HG02840 (cell line): ENCODE measurements at regions not wholly inside any gene's neighbourhood (a gene's known extent, or its start where the extent isn't known, plus 50 kb on each side); places are given as distances from the start of the nearest gene placed in this dataset.
"Not testable (repeated sequence)": the region's sequence is repeated elsewhere in the genome, so short reads cannot be mapped to it uniquely, and the experiment has no call there.

ENCODE experiments used
- ATAC-seq: cut with Tn5 transposase; IDR thresholded peaks from one replicate; pipeline ENCODE4 v1.9.1; 2021; ENCODE audit warnings: mild to moderate bottlenecking, moderate library complexity, moderate number of reproducible peaks; ENCODE audit not compliant: unreplicated experiment, low FRiP score

DNA sequence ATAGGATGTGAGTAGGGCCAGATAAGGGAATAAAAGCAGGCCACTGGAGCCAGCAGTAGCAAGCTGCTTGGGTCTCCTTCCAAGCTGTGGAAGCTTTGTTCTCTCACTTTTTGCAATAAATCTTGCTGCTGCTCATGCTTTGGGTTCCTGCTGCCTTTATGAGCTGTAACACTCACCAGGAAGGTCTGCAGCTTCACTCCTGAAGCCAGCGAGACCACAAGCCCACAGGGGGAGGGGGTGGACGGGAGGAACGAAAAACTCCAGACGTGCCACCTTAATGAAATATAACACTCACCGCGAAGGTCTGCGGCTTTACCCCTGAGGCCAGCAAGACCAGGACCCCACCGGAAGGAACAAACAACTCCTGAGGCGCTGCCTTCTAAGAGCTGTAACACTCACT is 1324.4 kb upstream of the EYS start:
- no peak for ATAC-seq

DNA sequence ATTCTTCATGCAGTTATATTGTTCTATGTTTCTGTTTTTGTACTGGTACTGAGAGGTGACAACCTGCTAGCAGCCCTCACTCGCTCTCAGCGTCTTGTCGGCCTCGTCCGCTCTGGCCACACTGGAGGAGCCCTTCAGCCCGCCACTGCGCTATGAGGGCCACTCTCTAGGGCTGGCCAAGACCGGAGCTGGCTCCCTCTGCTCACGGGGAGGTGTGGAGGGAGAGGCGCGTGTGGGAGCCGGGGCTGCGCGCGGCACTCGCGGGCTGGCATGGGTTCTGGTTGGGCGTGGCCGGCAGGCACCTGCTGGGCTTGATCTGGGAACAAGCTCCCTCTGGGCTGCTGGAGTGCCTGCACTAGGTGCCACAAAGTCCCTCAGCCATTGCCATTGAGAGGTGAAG is 1323.8 kb upstream of the EYS start:
- ATAC-seq: no peak

DNA sequence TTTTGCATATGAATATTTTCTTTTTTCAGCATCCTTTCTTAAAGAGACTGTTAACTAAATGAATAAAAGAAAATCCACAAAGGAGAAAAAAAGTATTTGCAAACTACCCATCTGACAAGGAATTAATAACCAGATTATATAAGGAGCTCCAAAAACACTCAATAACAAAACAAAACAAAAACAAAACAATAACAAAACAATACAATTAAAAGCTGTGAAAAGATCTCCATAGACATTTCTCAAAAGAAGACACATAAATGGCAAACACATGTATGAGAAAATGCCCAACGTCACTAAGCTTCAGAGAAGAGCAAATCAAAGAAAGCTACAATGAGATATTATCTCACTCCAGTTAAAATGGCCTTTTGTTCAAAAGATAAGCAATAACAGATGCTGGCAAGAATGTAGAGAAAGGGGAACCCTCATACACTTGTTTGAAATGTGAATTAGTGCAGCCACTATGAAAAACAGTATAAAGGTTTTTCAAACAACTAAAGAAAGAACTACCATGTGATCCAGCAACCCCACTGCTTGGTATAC is 1310.0 kb upstream of the EYS start:
- no peak for ATAC-seq

DNA sequence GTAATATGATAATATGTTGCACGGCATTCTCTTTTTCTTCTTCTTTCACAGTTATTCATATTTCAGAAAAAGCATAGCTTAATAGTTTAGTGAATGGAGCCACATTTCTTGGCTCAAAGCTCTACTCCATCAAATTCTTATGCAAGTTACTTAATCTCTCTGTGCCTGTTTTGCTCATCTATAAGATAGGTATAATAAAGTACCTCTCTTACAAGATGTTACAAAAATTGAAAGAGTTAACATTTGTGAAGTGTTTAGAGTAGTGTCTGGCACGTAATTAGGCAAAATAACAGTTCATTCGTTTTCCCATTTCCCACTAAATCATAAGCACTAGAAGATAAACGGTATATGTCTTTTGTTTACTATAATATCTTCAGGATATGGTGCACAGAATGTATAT is 1304.4 kb upstream of the EYS start:
- no peak for ATAC-seq

DNA sequence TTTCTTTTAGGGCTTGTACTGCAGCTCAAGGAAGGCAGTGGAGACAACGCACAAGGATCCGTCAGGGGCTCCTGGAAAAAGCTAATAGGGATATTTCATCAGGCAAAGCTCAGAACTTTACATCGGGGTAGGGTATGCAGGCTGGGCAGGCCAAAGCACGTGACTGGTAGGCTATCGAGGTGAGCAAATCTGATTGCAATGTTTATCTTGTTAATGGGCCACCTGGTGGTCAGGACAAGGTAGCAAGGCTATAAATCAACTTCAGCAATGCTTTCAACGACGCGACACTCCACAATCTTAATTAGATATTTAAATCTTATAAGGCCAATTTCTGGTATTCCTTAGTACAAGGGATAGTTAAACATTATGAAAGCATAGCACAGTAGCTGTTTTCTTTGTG is 1302.8 kb upstream of the EYS start:
- ATAC-seq: no peak

DNA sequence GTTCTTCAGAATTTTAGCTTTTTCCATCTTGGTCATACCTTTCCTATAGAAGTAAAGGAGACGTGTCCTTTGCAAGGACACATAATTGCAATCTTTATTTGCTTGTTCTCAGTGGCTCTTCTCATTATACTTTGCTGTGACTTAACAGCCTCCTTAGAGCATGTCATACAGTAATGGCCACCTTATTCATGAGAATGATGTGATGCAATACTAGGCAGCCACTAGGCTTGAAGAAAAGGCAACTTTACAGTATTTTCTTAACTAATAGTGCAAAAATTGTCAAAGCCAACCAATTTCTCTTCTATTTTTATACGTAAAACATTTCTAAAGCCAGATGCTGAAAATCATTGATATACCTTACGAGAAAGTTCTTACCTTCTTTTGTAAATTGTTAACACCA is 1296.8 kb upstream of the EYS start:
- no peak for ATAC-seq

DNA sequence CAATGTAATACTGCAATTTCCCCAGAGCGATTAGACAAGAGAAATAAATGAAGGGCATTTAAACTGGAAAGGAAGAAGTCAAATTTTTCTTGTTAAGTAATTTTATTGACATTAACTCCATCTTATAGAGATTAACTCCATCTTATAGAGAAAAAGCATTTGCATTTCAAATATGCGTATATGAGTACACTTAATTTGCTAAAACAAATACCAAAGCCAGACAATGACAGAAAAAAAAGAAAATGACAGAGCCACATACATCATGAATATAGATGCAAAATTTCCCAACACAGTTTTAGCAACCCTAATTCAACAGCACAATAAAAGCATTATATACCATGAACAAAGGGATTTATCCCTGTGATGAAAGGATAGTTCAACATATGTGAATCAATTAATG is 1293.1 kb upstream of the EYS start:
- no peak for ATAC-seq

DNA sequence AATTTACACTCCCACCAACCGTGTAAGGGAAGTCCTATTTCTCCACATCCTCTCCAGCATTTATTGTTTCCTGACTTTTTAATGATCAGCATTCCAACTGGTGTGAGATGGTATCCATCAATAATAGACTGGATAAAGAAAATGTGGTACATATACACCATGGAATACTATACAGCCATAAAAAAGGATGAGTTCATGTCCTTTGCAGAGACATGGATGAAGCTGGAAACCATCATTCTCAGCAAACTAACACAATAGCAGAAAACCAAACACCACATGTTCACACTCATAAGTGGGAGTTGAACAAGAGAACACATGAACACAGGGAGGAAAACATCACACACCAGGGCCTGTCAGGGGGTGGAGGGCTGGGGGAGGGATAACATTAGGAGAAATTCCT is 1290.6 kb upstream of the EYS start:
- not testable (repeated sequence) for ATAC-seq

DNA sequence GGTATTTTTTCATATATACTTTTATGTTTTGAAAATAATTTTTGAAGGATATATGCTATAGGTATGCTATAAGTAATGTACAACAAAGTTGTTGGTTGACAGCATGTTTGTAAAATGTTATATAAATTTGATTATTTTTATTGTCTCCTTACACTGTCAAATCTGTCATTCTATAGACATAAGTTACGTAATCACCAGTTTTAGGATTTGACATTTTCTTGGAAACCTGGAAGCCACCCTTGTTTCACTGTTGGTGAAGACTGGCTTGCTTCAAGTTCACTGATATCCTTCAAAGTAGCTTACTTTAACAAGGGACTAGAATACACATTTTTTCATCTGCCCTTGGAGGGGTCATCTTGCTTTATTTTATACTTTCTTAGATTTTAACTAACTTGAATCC is 1288.6 kb upstream of the EYS start:
- no peak for ATAC-seq

DNA sequence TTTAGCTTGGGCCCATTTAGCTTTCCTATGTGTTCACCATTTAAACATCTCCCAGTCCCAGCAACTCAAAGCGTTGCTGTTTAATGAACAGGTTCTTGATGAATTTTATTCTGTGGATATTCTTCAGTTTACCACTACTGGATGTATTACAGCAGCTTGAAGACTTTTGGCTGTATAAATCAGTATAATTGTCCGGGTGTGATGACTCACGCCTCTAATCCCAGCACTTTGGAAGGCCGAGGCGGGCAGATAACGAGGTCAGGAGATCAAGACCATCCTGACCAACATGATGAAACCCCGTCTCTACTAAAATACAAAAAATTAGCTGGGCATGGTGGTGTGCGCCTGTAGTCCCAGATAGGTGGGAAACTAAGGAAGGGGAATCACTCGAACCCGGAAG is 1286.7 kb upstream of the EYS start:
- not testable (repeated sequence) for ATAC-seq

DNA sequence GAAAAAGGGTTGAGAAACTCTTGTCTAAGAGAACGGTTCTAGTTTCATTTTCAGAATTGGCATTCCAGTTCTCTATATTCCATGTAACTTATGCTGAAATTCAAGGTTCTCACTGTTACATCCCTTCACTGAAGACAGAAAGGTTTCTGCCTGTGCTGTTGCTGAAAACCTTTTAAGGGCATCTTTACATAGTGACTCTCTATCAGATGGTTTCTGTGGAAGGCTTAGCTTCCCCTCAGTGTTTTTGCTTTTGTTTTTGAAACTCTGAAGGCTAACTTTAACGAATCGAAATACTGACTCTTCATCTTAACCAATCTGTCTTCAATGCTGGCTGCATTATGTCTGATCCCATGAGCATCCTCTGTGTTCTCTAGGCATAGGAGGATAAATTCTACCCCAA is 1286.2 kb upstream of the EYS start:
- no peak for ATAC-seq

DNA sequence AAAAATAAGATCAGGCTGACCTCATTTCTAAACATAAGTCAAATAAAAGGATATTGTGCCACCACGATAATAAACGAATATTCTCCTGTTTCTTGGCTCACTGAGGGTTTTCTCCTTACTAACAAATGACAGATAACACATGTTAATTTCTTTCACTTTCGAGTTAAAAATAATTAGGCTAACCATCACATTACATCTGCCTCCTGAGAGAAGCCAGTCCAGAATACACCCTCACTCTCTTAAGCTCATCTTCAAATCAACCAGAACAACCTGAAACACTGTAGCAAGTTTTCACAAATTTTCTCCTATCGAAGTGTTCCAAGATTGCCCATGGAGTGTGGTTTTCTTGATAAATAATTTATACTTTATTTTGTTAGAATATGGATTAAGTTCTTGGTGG is 1285.6 kb upstream of the EYS start:
- no peak for ATAC-seq

DNA sequence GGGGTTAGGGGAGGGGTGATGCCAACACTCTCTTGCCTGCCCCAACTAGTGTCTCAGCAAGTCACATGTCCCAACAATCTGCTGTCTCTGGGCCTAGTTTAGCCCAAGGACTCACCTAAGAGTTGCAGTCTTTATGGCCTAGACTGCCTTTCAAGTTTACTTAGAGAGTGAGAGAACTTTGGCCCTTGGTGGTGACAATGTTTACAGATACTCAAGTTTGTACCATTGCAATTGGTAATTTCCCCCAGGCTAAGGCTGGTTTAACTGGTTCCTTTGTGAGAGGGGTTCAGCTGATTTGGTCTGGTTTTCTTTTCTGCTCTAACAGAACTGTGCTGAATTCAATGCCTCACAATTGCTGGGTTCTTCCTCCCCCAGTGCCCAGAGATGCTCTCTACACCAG is 1279.9 kb upstream of the EYS start:
- ATAC-seq: no peak

DNA sequence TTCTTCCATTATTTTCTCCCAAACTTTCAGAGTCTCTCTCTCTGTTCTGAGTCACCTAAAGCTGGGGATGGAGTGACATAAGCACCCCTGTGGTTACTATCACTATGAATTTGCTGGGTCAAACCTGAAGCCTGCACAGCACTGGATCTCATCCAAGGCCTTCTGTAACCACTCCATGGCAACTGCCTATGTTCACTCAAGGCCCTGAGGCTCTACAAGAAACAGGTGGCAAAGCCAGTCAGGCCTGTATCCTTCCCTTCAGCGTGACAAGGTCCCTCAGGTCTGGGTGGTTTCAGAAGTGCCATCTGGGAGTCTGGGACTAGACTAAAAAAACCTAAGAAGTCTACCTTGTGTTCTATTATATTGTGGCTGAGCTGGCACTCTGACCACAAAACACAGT is 1278.8 kb upstream of the EYS start:
- no peak for ATAC-seq

DNA sequence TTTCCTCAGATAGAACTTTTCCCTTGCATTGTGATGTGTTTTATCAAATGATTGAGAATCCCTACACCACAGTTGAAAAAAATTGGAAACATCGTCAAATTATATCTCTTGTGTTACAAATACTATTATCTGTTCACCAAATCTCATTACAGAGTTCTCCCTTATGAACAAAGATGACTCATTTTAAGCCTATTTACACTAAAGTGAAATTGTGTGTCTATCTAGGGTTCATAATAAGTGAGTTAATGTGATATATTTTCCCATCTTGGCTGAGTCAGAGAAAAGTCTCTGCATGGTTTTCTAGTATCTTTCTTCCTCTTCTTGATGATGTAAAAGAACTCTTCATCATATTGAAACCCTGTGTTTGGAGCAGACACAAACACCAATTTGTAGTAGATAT is 1263.3 kb upstream of the EYS start:
- ATAC-seq: no peak

DNA sequence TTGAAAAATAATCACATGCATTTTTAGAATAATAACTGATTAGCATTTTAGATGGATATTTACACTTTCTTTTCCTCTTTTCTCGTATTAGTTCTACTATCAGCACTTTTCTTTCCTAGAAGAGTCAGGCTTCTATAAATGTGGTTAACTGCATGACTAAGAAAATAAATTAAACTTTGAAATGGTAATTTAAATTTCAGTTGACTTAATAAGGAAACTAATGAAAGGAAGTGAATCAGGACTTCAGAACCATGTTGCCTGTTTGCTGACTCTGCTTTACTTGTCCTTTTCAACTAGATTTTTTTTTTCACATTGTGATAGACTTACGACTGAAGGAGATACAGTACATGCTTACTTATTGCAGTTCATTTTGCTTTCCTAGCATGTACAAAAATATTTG is 1258.2 kb upstream of the EYS start:
- ATAC-seq: no peak

DNA sequence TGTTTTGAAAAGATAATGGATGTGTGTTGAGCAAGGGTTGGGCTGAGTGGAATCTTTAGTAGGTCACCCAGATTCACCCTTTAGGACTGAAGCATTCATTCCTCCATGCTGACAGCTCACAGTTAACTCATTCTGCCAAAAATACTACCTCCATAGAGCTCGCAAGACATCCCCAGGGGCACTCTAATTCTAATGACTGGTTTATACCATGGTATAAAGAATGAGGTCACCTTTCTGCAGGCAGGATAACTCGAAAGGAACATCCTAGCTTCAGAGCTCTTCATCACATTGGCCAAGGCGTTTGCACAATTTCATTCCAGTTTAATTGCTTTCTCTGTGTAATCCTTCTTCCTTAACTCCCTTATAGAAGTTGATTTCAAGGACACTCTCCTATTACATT is 1257.2 kb upstream of the EYS start:
- ATAC-seq: no peak

DNA sequence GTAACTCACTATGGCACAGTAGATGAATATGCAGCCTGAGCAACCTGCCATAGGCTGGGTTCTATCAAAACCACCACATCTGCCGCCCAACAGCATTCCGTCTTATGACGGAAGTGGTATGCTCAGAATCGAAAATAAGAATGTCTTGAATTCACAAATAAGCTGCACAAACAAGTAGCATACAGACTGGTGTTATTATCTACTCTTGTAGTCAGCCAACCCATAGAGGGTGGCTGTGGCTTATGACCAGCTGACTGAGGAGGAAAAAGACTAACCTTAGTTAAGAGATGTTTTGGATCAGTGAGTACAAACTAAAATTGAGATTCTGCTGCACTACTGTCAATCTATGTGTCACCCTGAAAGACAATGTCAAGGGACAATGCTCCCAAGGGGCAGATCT is 1255.1 kb upstream of the EYS start:
- ATAC-seq: no peak

DNA sequence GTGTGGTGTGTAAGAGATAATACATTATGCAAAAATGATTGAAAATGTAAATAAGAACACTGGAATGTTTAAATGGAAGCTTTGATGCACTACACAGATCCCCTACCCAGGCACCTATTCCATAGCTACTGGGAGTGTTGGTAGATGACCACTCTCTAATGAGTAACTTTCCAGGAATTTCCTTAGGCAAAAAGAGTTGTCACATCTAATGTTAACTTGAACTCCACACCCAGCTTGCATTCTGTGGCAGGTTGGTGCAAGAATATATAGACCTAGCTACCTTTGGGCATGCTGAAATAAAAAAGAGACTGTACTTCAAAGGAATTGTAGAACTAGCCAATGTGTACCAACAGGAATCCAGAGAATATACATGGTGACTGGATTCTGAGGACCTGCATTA is 1254.2 kb upstream of the EYS start:
- ATAC-seq: no peak

DNA sequence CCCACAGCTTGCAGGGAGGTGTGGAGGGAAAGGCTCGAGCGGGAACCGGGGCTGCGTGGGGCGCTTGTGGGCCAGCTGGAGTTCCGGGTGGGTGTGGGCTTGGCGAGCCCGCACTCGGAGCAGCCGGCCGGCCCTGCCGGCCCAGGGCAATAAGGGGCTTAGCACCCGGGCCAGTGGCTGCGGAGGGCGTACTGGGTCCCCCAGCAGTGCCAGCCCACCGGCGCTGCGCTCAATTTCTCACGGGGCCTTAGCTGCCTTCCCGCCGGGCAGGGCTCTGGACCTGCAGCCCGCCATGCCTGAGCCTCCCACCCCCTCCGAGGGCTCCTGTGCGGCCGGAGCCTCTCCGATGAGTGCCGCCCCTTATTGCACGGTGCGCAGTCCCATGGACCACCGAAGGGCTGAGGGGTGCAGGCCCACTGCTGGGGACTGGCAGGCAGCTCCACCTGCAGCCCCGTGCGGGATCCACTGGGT is 1242.2 kb upstream of the EYS start:
- ATAC-seq: no peak

DNA sequence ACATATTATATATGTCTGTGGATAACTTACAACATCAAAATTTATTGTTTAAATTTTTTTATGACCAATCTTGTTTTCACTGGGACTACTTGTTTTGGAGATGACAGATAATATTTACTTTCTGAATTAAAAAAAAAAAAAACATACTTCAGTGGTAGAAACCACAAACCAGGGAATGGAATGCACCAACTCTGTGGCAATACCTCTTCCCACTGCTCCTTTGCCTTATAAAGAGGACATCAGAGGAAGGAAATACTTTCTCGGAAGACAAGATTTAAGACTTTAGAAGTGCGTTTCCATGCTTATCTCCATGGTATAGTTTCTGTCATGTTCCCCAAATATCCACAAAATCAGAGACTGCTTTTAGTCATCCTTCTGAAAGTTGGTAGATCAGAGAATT is 1241.1 kb upstream of the EYS start:
- no peak for ATAC-seq

DNA sequence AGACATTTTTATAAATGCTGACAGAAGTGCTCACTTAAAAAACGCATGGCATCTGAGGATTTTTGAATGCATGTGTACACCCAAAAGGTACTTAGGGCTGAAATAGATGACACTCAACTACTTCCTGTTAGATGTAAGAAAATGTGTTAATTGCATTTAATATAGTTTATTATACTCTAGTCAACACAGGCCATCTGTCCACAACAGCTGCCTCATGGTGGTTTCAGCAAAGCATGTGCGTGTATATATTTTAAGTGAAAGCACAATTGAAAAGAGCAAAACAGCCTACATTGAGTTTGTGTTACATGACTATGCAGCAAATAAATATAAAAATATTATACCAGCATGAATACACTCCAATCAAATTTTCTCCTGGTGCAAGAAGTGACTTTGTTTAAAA is 1233.0 kb upstream of the EYS start:
- ATAC-seq: no peak

DNA sequence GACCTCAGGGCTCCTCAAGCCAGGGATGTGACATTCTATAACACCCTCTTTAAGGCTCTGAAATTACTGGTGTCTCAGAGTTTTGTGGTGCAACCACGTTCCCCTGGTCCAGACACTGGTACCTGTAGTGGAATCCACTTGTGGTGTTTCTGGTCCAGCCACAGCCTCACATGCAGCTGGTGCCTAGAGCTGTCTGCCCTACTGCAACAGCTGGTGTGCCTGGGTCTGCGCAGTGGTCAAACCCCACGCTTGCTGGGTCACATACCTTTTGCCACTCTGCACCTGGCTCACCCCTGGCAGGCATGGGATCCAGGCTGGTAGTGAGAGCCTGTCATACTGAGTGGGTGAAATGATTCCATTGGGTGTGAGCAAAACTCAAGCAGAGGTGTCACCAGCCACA is 1230.2 kb upstream of the EYS start:
- ATAC-seq: no peak
